BE2C (cell line): ENCODE measurements at regions not wholly inside any gene's neighbourhood (a gene's known extent, or its start where the extent isn't known, plus 50 kb on each side); places are given as distances from the start of the nearest gene placed in this dataset.

Source experiments
- DNase-seq: peaks from one replicate; pipeline ENCODE4 v3.0.0-alpha.2; 2020
- H3K27me3 ChIP-seq: fragments of 250-450 bp; sonication (Bioruptor Pico); 2 replicates; pipeline ENCODE4 v1.5.1; 2020; ENCODE audit warnings: mild to moderate bottlenecking
- H3K36me3 ChIP-seq: fragments of 250-450 bp; sonication (Bioruptor Pico); 2 replicates; pipeline ENCODE4 v1.5.1; 2020; ENCODE audit warnings: mild to moderate bottlenecking
- H3K4me1 ChIP-seq: fragments of 250-450 bp; sonication (Bioruptor Pico); 2 replicates; pipeline ENCODE4 v1.5.1; 2020
- H3K4me3 ChIP-seq: 2 replicates; pipeline ENCODE4 v1.5.1; 2011; ENCODE audit warnings: low read depth, low read length
- H3K9me3 ChIP-seq: fragments of 250-450 bp; sonication (Bioruptor Pico); 2 replicates; pipeline ENCODE4 v1.5.1; 2020
- TF ChIP-seq, protein P1 (sequence below): IDR thresholded peaks from 2 replicates; pipeline ENCODE4 v1.5.1; 2012; ENCODE audit warnings: mild to moderate bottlenecking, low read depth, low read length

DNA sequence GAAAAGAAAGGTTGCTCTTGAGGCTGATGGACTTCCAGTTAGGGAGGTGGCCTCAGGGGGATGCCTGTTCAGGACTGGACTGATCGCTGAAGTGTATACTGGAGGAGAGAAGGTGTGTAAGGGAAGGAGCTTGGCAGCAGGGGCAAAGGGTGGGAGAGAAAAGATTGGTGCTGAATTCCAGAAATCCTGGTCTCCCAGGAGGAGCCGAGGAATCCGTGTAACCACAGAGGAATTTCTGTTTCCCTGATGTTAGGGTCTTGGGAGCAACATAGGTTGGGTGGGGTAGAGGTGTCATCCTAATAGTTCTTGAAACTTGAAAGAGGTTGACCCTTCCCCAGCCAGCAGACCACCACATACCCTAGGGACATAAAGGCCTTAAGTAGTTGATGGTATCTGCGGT lies 88.9 kb upstream of the PTPN3 start:
- Histone ChIP-seq H3K27me3 (no peaks in the 10 kb centered on the region), H3K4me1 (no peaks in the 10 kb centered on the region), H3K36me3 (no peaks in the 10 kb centered on the region), H3K9me3 (no peaks in the 10 kb centered on the region), H3K4me3 (no peak overlapping the region)
- TF ChIP-seq, protein P1, sequence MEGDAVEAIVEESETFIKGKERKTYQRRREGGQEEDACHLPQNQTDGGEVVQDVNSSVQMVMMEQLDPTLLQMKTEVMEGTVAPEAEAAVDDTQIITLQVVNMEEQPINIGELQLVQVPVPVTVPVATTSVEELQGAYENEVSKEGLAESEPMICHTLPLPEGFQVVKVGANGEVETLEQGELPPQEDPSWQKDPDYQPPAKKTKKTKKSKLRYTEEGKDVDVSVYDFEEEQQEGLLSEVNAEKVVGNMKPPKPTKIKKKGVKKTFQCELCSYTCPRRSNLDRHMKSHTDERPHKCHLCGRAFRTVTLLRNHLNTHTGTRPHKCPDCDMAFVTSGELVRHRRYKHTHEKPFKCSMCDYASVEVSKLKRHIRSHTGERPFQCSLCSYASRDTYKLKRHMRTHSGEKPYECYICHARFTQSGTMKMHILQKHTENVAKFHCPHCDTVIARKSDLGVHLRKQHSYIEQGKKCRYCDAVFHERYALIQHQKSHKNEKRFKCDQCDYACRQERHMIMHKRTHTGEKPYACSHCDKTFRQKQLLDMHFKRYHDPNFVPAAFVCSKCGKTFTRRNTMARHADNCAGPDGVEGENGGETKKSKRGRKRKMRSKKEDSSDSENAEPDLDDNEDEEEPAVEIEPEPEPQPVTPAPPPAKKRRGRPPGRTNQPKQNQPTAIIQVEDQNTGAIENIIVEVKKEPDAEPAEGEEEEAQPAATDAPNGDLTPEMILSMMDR: no peak
- no peak for DNase-seq

DNA sequence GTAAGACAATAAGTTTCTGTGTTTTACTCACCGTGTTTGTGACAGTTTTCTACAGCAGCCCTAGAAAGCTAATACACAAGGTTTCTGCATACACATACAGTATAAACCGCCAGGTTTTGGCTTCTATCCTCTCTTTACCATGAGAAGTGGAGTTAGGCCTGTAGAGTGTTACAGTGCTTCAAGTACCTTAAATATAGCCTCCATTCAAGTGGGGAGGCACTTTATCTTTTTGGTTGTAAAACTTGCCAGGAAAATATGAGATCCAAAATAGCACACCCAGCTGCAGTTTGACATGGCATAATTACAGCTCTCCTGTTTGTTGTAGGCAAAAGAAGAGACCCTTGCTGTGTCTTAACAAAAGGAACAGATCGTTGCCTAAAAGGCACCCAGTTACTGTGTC lies 90.3 kb upstream of the PTPN3 start:
- H3K9me3 ChIP-seq: no peaks in the 10 kb centered on the region
- TF ChIP-seq, protein P1: no peak
- H3K4me3 ChIP-seq: no peak overlapping the region
- no peaks in the 10 kb centered on the region for H3K4me1 ChIP-seq
- H3K27me3 ChIP-seq: no peaks in the 10 kb centered on the region
- DNase-seq: no peak
- H3K36me3 ChIP-seq: no peaks in the 10 kb centered on the region

DNA sequence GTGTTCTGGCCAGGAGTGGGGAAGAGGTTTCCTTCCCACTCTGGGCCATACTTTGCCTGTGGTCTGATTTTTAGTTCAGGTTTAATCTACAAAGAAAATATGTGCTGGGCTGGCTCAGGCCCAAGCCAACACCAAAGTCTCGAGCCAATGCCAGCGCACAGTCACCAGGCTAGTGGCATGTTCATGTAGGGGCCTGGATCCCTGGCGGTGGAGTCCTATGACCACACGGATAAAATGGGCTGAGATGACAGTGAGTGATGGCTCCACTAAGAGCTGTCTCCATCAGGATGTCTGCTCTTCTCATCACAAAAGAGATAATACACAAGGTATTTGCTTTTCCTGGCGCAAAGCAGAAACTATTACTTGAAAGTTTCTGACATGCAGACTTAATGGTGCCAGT lies 92.9 kb upstream of the PTPN3 start:
- TF ChIP-seq, protein P1: no peak
- Histone ChIP-seq H3K4me1 (no peaks in the 10 kb centered on the region), H3K4me3 (no peak overlapping the region), H3K36me3 (no peaks in the 10 kb centered on the region), H3K9me3 (no peaks in the 10 kb centered on the region), H3K27me3 (no peaks in the 10 kb centered on the region)
- DNase-seq: no peak

DNA sequence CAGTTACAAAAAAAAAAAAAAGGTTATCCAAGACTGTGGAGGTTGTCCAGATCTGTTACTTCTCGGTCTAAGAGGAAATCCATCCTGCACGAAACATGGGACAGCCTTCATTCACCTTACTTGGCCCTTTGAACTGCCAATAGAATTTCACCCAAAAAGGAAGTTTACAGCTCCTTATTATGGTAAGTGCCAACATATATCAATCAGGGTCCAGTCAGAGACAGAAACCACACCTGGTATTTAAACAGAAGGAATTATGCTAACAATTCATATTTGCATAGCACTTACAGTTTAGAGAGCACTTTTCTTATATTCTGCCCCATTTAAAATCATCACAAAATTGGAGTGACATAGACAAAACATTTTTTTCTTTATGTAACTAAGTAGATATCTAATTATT lies 93.6 kb upstream of the PTPN3 start:
- no peak for DNase-seq
- H3K36me3 ChIP-seq: no peaks in the 10 kb centered on the region

DNA sequence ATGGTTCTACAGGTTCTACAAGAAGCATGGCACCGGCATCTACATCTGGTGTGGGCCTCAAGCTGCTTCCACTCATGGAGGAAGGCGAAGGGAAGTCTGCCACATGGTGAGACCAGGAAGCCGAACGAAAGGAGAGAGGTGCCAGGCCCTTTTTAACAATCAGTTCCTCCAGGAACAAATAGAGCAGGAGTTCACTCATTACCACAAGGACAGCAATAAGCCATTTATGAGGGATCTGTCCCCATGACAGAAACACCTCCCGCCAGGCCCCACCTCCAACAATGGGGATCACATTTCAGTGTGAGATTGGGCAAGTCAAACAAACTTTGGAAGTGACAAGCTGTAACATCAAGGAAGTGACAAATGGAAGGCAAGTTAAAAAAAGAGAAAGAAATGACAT lies 95.5 kb upstream of the PTPN3 start:
- Histone ChIP-seq H3K36me3 (no peaks in the 10 kb centered on the region), H3K27me3 (no peaks in the 10 kb centered on the region), H3K9me3 (no peaks in the 10 kb centered on the region), H3K4me1 (no peaks in the 10 kb centered on the region), H3K4me3 (no peak overlapping the region)
- TF ChIP-seq, protein P1: no peak
- DNase-seq: no peak

More for the DNA sequence above, 93.6 kb upstream of the PTPN3 start:
- no peak overlapping the region for H3K4me3 ChIP-seq
- H3K4me1 ChIP-seq: no peaks in the 10 kb centered on the region
- no peaks in the 10 kb centered on the region for H3K27me3 ChIP-seq
- no peaks in the 10 kb centered on the region for H3K9me3 ChIP-seq
- TF ChIP-seq, protein P1: no peak

DNA sequence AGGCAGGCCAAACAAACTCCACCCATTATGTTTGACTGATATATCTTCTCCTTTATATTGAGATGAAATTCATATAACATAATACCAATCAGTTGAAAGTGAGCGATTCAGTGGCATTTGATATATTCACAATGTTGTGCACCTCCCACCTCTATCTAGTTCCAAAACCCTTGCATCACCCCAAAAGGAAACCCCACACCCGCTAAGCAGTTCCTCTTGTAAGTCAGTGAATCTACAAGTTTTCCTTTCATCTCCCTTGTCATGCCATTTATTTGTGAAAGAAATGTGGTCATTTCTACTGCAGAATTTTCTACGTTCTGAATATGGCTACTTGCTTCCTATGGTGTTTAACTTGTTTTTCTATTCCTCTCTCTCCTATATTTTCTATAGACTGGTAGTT lies 99.4 kb upstream of the PTPN3 start:
- Histone ChIP-seq H3K36me3 (no peaks in the 10 kb centered on the region), H3K9me3 (no peaks in the 10 kb centered on the region), H3K27me3 (no peaks in the 10 kb centered on the region), H3K4me1 (no peaks in the 10 kb centered on the region), H3K4me3 (no peak overlapping the region)
- TF ChIP-seq, protein P1: no peak
- no peak for DNase-seq
